Central memory CD8-positive, alpha-beta T cell (primary cell): ENCODE measurements at regions not wholly inside any gene's neighbourhood (a gene's known extent, or its start where the extent isn't known, plus 50 kb on each side); places are given as distances from the start of the nearest gene placed in this dataset.
"Not testable (repeated sequence)": the region's sequence is repeated elsewhere in the genome, so short reads cannot be mapped to it uniquely, and the experiment has no call there.

Experiments
- ATAC-seq: fragments of 150-1000 bp; cut with Tn5 transposase; replicated peaks from 2 replicates; pipeline ENCODE4 v1.10.0; 2022; ENCODE audit warnings: mild to moderate bottlenecking, moderate FRiP score, moderate number of reproducible peaks; ENCODE audit not compliant: poor library complexity, severe bottlenecking; ENCODE audit errors: extremely low read depth
- DNase-seq, 2 donors: peaks; one replicate each; pipeline ENCODE4 v3.0.0; 2021; ENCODE audit warnings: low spot score in 2 of 2
- H3K27ac Mint-ChIP-seq: one replicate; pipeline ENCODE4 v1.8.0; 2022; ENCODE audit warnings: low read depth, mild to moderate bottlenecking, moderate library complexity, mixed read lengths
- H3K27me3 Mint-ChIP-seq: one replicate; pipeline ENCODE4 v1.8.0; 2022; ENCODE audit warnings: mixed read lengths
- H3K36me3 Mint-ChIP-seq: one replicate; pipeline ENCODE4 v1.8.0; 2022; ENCODE audit warnings: mild to moderate bottlenecking, moderate library complexity, mixed read lengths; ENCODE audit not compliant: insufficient read depth
- H3K4me1 Mint-ChIP-seq: one replicate; pipeline ENCODE4 v1.8.0; 2022; ENCODE audit warnings: mixed read lengths
- H3K4me3 Mint-ChIP-seq: one replicate; pipeline ENCODE4 v1.8.0; 2022; ENCODE audit warnings: mild to moderate bottlenecking, moderate library complexity, mixed read lengths
- H3K9me3 Mint-ChIP-seq: one replicate; pipeline ENCODE4 v1.8.0; 2022; ENCODE audit warnings: mixed read lengths

- Mint-ChIP-seq H3K9me3 (no peaks in the 10 kb centered on the region), H3K27ac (no peak overlapping the region), H3K4me1 (no peaks in the 10 kb centered on the region), H3K4me3 (no peak overlapping the region), H3K36me3 (peaks cover 2% of the 10 kb centered on the region), H3K27me3 (no peaks in the 10 kb centered on the region)
- DNase-seq, result no peak
- no peak for ATAC-seq
These were observed 603.3 kb upstream of the TBL1XR1 start for GRCh38 chr3:177800561-177800960.

- no peak overlapping the region for H3K27ac Mint-ChIP-seq
These were observed 605.0 kb upstream of the TBL1XR1 start for GRCh38 chr3:177802151-177802900.

GRCh38 chr3:177803500-177803899 is 606.2 kb upstream of the TBL1XR1 start:
- no peak overlapping the region for H3K27ac Mint-ChIP-seq
- H3K4me1 Mint-ChIP-seq, result no peaks in the 10 kb centered on the region
- no peaks in the 10 kb centered on the region for H3K36me3 Mint-ChIP-seq
- DNase-seq, result no peak
- H3K27me3 Mint-ChIP-seq, result no peaks in the 10 kb centered on the region
- no peaks in the 10 kb centered on the region for H3K9me3 Mint-ChIP-seq
- ATAC-seq, result no peak
- H3K4me3 Mint-ChIP-seq, result no peak overlapping the region

More at GRCh38 chr3:177802151-177802900, 605.0 kb upstream of the TBL1XR1 start:
- no peak for ATAC-seq
- peaks cover 2% of the 10 kb centered on the region for H3K36me3 Mint-ChIP-seq
- H3K9me3 Mint-ChIP-seq, result no peaks in the 10 kb centered on the region
- no peaks in the 10 kb centered on the region for H3K27me3 Mint-ChIP-seq
- no peaks in the 10 kb centered on the region for H3K4me1 Mint-ChIP-seq
- DNase-seq, result no peak
- H3K4me3 Mint-ChIP-seq, result no peak overlapping the region

- Mint-ChIP-seq H3K27ac (no peak overlapping the region), H3K9me3 (no peaks in the 10 kb centered on the region), H3K4me1 (no peaks in the 10 kb centered on the region), H3K36me3 (no peaks in the 10 kb centered on the region), H3K4me3 (no peak overlapping the region), H3K27me3 (no peaks in the 10 kb centered on the region)
- no peak for DNase-seq
- ATAC-seq, result no peak
These were observed 606.8 kb upstream of the TBL1XR1 start for GRCh38 chr3:177804032-177804431.

- no peak overlapping the region for H3K27ac Mint-ChIP-seq
- ATAC-seq, result no peak
- no peaks in the 10 kb centered on the region for H3K27me3 Mint-ChIP-seq
- H3K9me3 Mint-ChIP-seq, result no peaks in the 10 kb centered on the region
- H3K4me3 Mint-ChIP-seq, result no peak overlapping the region
- no peaks in the 10 kb centered on the region for H3K36me3 Mint-ChIP-seq
- no peak for DNase-seq
- H3K4me1 Mint-ChIP-seq, result no peaks in the 10 kb centered on the region
These were observed 607.4 kb upstream of the TBL1XR1 start for GRCh38 chr3:177804646-177805045.

- no peak for DNase-seq
These were observed 610.0 kb upstream of the TBL1XR1 start for GRCh38 chr3:177807150-177807875.

GRCh38 chr3:177808928-177809478 is 611.7 kb upstream of the TBL1XR1 start:
- H3K36me3 Mint-ChIP-seq, H3K4me1 Mint-ChIP-seq, DNase-seq, H3K4me3 Mint-ChIP-seq, ATAC-seq, H3K27me3 Mint-ChIP-seq, H3K9me3 Mint-ChIP-seq, H3K27ac Mint-ChIP-seq: not testable (repeated sequence)

More at GRCh38 chr3:177807150-177807875, 610.0 kb upstream of the TBL1XR1 start:
- Mint-ChIP-seq H3K27me3 (no peaks in the 10 kb centered on the region), H3K27ac (no peak overlapping the region), H3K36me3 (no peaks in the 10 kb centered on the region), H3K9me3 (no peaks in the 10 kb centered on the region), H3K4me1 (no peaks in the 10 kb centered on the region), H3K4me3 (no peak overlapping the region)
- no peak for ATAC-seq

GRCh38 chr3:177810162-177810623 is 612.9 kb upstream of the TBL1XR1 start:
- ATAC-seq, result no peak
- no peaks in the 10 kb centered on the region for H3K36me3 Mint-ChIP-seq
- H3K4me3 Mint-ChIP-seq, result no peak overlapping the region
- no peak for DNase-seq
- no peaks in the 10 kb centered on the region for H3K4me1 Mint-ChIP-seq
- H3K9me3 Mint-ChIP-seq, result no peaks in the 10 kb centered on the region
- H3K27ac Mint-ChIP-seq, result no peak overlapping the region
- no peaks in the 10 kb centered on the region for H3K27me3 Mint-ChIP-seq

GRCh38 chr3:177811112-177811511 is 613.8 kb upstream of the TBL1XR1 start:
- ATAC-seq (no peak), DNase-seq (no peak)
- no peaks in the 10 kb centered on the region for H3K9me3 Mint-ChIP-seq
- H3K4me3 Mint-ChIP-seq, result no peak overlapping the region
- H3K36me3 Mint-ChIP-seq, result no peaks in the 10 kb centered on the region
- no peaks in the 10 kb centered on the region for H3K4me1 Mint-ChIP-seq
- H3K27me3 Mint-ChIP-seq, result no peaks in the 10 kb centered on the region
- H3K27ac Mint-ChIP-seq, result no peak overlapping the region

GRCh38 chr3:177811835-177812234 is 614.6 kb upstream of the TBL1XR1 start:
- Mint-ChIP-seq H3K4me3 (no peak overlapping the region), H3K27ac (no peak overlapping the region), H3K27me3 (no peaks in the 10 kb centered on the region), H3K4me1 (no peaks in the 10 kb centered on the region), H3K9me3 (no peaks in the 10 kb centered on the region), H3K36me3 (no peaks in the 10 kb centered on the region)
- DNase-seq, result no peak
- no peak for ATAC-seq

- H3K27me3 Mint-ChIP-seq, result no peaks in the 10 kb centered on the region
- no peaks in the 10 kb centered on the region for H3K9me3 Mint-ChIP-seq
- no peak overlapping the region for H3K27ac Mint-ChIP-seq
- H3K4me3 Mint-ChIP-seq, result no peak overlapping the region
- no peaks in the 10 kb centered on the region for H3K36me3 Mint-ChIP-seq
- no peak for ATAC-seq
- DNase-seq, result no peak
- no peaks in the 10 kb centered on the region for H3K4me1 Mint-ChIP-seq
These were observed 615.2 kb upstream of the TBL1XR1 start for GRCh38 chr3:177812492-177812891.

- H3K36me3 Mint-ChIP-seq, result no peaks in the 10 kb centered on the region
- no peaks in the 10 kb centered on the region for H3K9me3 Mint-ChIP-seq
- H3K4me1 Mint-ChIP-seq, result no peaks in the 10 kb centered on the region
- DNase-seq (no peak), ATAC-seq (no peak)
- no peak overlapping the region for H3K4me3 Mint-ChIP-seq
- H3K27ac Mint-ChIP-seq, result no peak overlapping the region
- no peaks in the 10 kb centered on the region for H3K27me3 Mint-ChIP-seq
These were observed 616.0 kb upstream of the TBL1XR1 start for GRCh38 chr3:177813322-177813721.
